Sigmoid colon (tissue), 6 donors: ENCODE measurements at regions not wholly inside any gene's neighbourhood (a gene's known extent, or its start where the extent isn't known, plus 50 kb on each side); places are given as distances from the start of the nearest gene placed in this dataset.

Source experiments
- DNase-seq: peaks from one replicate; pipeline ENCODE4 v3.0.0-alpha.2; 2019
- H3K27ac ChIP-seq, 4 donors: fragments of 200-600 bp; sonication (generic); one replicate each; pipeline ENCODE4 v1.5.1; 2016 to 2019; ENCODE audit warnings: mild to moderate bottlenecking in 1 of 4
- H3K27me3 ChIP-seq, 3 donors: fragments of 200-600 bp; sonication (generic); one replicate each; pipeline ENCODE4 v1.5.1; 2019; ENCODE audit warnings: mild to moderate bottlenecking in 1 of 3
- H3K36me3 ChIP-seq, 4 donors: fragments of 200-600 bp; sonication (generic); one replicate each; pipeline ENCODE4 v1.5.1; 2016 to 2019
- H3K4me1 ChIP-seq, 4 donors: fragments of 200-600 bp; sonication (generic); one replicate each; pipeline ENCODE4 v1.5.1; 2017 to 2019
- H3K4me3 ChIP-seq, 4 donors: fragments of 200-600 bp; sonication (generic); one replicate each; pipeline ENCODE4 v1.5.1; 2017 to 2019; ENCODE audit warnings: mild to moderate bottlenecking in 2 of 4, moderate library complexity in 1 of 4
- H3K9me3 ChIP-seq, 4 donors: fragments of 200-600 bp in 3 of 4; sonication (generic) in 3 of 4; one replicate each; pipeline versions ENCODE4 v1.5.1 to v1.6.1; 2013 to 2019
- CTCF ChIP-seq, 4 experiments: fragments of 450-650 bp in 3 of 4; fragments of 200-600 bp in 1 of 4; IDR thresholded peaks; one replicate each; pipeline ENCODE4 v1.5.1; 2016 to 2019; ENCODE audit warnings: antibody characterized with exemption in 4 of 4, mild to moderate bottlenecking in 3 of 4, moderate library complexity in 2 of 4
- EP300 ChIP-seq, 4 donors: sonication (generic); formaldehyde crosslinking; IDR thresholded peaks; one replicate each; pipeline ENCODE4 v1.6.1; 2017; ENCODE audit warnings: antibody characterized with exemption in 4 of 4
- POLR2A ChIP-seq, 2 donors: fragments of 450-650 bp; IDR thresholded peaks; one replicate each; pipeline ENCODE4 v1.6.1; 2016; ENCODE audit warnings: antibody characterized with exemption in 2 of 2, mild to moderate bottlenecking in 2 of 2, moderate library complexity in 2 of 2
- POLR2AphosphoS5 ChIP-seq, 4 donors: sonication (generic); formaldehyde crosslinking; IDR thresholded peaks; one replicate each; pipeline ENCODE4 v1.6.1; 2017; ENCODE audit warnings: antibody characterized with exemption in 4 of 4
- WGBS, 2 donors: extraction: QIAGEN DNeasy Blood & Tissue Kit; methylation state at CpG; one replicate each; pipeline ENCODE4 v1.1.7; 2013; 5-methylcytosine and 5-hydroxymethylcytosine counted together
- intact Hi-C: fragments of 100-400 bp; cut with DNase I; formaldehyde crosslinking; loops from one replicate; pipeline ENCODE4 v1.15.1; 2023
- donor health status: healthy with polysubstance abuse.
- donor health status: healthy.

DNA sequence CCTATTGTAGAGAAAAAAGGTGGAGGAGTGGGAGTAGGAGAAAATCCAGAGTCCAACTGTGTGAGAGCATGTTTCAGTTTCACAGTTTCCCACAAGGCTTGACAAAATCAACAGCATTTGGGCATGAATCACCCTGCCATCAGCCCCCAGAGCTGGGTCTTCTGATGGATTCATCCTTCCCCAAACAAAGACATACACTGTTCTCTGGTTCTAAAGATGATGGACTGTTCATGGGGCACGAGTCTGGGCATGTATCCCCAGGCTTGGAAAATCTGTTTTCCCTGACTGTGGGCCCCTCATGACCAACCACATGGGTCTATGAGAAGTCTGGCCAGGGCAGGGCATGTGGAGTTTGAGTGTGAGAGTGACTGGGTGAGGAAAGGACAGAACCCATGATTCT is 210.4 kb upstream of the IRX5 start:
- intact Hi-C loops: no loop called here
- Histone ChIP-seq H3K36me3 (no peaks in the 10 kb centered on the region), H3K27me3 (no peaks in the 10 kb centered on the region), H3K27ac (no peak overlapping the region), H3K9me3 (no peaks in the 10 kb centered on the region), H3K4me3 (no peak overlapping the region), H3K4me1 (no peaks in the 10 kb centered on the region)
- no peak for DNase-seq
- WGBS, 2 donors: 30 to 66% methylated on average over 1 of the region's 1 CpG
- no peak for TF ChIP-seq POLR2AphosphoS5 (IDR thresholded peaks at IDR 0.05)
- no peak for TF ChIP-seq POLR2A (IDR thresholded peaks at IDR 0.05)
- TF ChIP-seq EP300 (IDR thresholded peaks at IDR 0.05): no peak
- no peak for TF ChIP-seq CTCF (IDR thresholded peaks at IDR 0.05)

DNA sequence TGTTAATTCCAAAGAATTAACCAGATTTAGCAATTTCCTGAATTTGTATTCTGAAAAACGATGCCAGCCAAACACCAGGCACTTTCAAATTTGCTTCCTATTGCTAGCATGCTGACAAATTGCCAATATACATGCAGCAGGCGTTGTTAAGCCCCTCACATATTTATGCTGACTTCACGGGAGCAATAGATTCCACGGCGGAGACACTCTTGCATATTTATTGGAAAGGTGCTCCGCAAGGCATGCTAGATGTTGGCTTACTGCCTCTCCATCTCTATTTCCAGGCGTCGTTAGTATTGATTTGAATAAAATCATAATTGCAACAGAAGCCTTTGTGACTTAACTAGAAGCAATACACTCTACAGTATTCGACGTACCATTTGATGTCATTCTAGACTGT is 211.0 kb upstream of the IRX5 start:
- Histone ChIP-seq H3K36me3 (no peaks in the 10 kb centered on the region), H3K4me3 (no peak overlapping the region), H3K27me3 (no peaks in the 10 kb centered on the region), H3K27ac (no peak overlapping the region), H3K9me3 (no peaks in the 10 kb centered on the region), H3K4me1 (no peaks in the 10 kb centered on the region)
- no peak for TF ChIP-seq POLR2AphosphoS5 (IDR thresholded peaks at IDR 0.05)
- no peak for TF ChIP-seq CTCF (IDR thresholded peaks at IDR 0.05)
- TF ChIP-seq EP300 (IDR thresholded peaks at IDR 0.05): no peak
- no peak for TF ChIP-seq POLR2A (IDR thresholded peaks at IDR 0.05)
- WGBS, 2 donors: 87 to 90% methylated on average over 10 of the region's 10 CpGs
- intact Hi-C loops: no loop called here
- no peak for DNase-seq

- intact Hi-C loops: no loop called here
- Histone ChIP-seq H3K36me3 (no peaks in the 10 kb centered on the region), H3K27ac (no peak overlapping the region), H3K9me3 (no peaks in the 10 kb centered on the region), H3K27me3 (no peaks in the 10 kb centered on the region), H3K4me3 (no peak overlapping the region), H3K4me1 (no peaks in the 10 kb centered on the region)
- DNase-seq: no peak
- WGBS, 2 donors: 90 to 91% methylated on average over 12 of the region's 12 CpGs
- TF ChIP-seq POLR2A (IDR thresholded peaks at IDR 0.05): no peak
- no peak for TF ChIP-seq CTCF (IDR thresholded peaks at IDR 0.05)
- TF ChIP-seq EP300 (IDR thresholded peaks at IDR 0.05): no peak
- TF ChIP-seq POLR2AphosphoS5 (IDR thresholded peaks at IDR 0.05): no peak
Observed at GRCh38 chr16:54718376-54718775, 212.3 kb upstream of the IRX5 start.

DNA sequence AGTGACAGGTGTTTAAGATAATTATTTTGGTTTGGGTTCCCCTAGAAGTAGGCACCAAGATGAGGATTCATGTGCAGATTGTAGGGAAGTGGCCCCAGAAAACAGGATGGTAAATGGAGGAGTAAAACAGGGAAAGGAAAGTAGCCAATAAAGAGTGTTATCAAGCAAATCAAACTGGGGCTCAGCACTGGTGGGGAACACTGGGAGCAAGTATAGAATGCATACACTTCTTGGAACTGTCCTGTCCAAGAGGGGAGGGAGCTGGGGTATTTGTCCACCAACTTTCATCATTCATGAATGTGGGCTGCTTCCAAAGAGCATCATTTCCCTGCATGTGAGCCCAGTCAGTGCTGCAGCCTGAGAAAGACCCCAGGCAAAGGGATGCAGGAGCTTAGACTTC is 215.7 kb upstream of the IRX5 start:
- no peaks in the 10 kb centered on the region for H3K4me1 ChIP-seq
- no peaks in the 10 kb centered on the region for H3K36me3 ChIP-seq
- H3K4me3 ChIP-seq: no peak overlapping the region
- DNase-seq: no peak
- H3K27ac ChIP-seq: no peak overlapping the region
- H3K27me3 ChIP-seq: no peaks in the 10 kb centered on the region
- intact Hi-C loops: no loop called here
- H3K9me3 ChIP-seq: no peaks in the 10 kb centered on the region
- no peak for TF ChIP-seq POLR2A (IDR thresholded peaks at IDR 0.05)
- TF ChIP-seq POLR2AphosphoS5 (IDR thresholded peaks at IDR 0.05): no peak
- TF ChIP-seq EP300 (IDR thresholded peaks at IDR 0.05): no peak
- TF ChIP-seq CTCF (IDR thresholded peaks at IDR 0.05): no peak

DNA sequence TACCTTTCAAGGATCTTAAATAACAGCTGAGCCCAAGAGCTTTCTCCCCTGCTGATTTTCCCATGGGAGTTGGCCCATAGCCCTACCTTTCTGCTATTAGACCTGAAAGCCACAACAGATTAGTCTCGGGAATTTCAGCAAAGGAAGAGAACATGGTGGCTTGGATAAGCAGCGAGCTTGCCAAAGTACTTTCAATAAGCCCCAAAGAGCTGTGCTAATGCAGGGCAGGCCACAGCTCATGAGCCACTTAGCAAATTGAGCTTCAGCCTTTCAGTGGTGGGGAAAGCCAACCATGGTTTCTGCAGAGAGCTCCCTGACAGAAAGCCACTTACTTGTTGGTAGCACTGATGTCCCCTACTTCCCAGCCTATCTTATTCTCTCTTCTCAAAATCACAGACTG is 217.8 kb upstream of the IRX5 start:
- no peak overlapping the region for H3K27ac ChIP-seq
- 83 to 87% methylated on average over 2 of the region's 2 CpGs for WGBS, 2 donors
- H3K4me1 ChIP-seq: no peaks in the 10 kb centered on the region
- intact Hi-C loops: no loop called here
- H3K4me3 ChIP-seq: no peak overlapping the region
- DNase-seq: no peak
- no peaks in the 10 kb centered on the region for H3K27me3 ChIP-seq
- TF ChIP-seq POLR2A (IDR thresholded peaks at IDR 0.05): no peak
- H3K9me3 ChIP-seq: no peaks in the 10 kb centered on the region
- H3K36me3 ChIP-seq: no peaks in the 10 kb centered on the region
